IMR-90 (cell line): ENCODE measurements at regions not wholly inside any gene's neighbourhood (a gene's known extent, or its start where the extent isn't known, plus 50 kb on each side); places are given as distances from the start of the nearest gene placed in this dataset.

Experiments used
- ATAC-seq: fragments of 200-7000 bp; cut with Tn5 transposase; 2 replicates; pipeline ENCODE4 v1.9.1; 2020; ENCODE audit warnings: low read depth, mild to moderate bottlenecking, moderate library complexity
- BruUV-seq: library from RNA; stranded (reverse); fragments of 400-500 nt; replicated peaks from 2 replicates; lab custom pipeline; 2021; lab: Mats Ljungman, UMichigan
- CTCF ChIA-PET: fragments of 300-600 bp; formaldehyde crosslinking; extraction: SDS; loops from one replicate; lab custom pipeline; 2021; ENCODE audit warnings: antibody characterized with exemption; lab: Yijun Ruan, JAX
- POLR2A ChIA-PET: fragments of 300-600 bp; sonication (Branson Sonifier 250); formaldehyde crosslinking; loops from one replicate; lab custom pipeline; 2022; ENCODE audit warnings: antibody characterized with exemption; ENCODE audit not compliant: unreplicated experiment; lab: Charles Lee
- DNase-seq: peaks from one replicate; pipeline ENCODE4 v3.0.0; 2013
- H2AFZ ChIP-seq: replicated peaks from 2 replicates; pipeline ENCODE3; 2013; ENCODE audit warnings: low read length, mild to moderate bottlenecking; ENCODE audit not compliant: poor library complexity
- H2AK5ac ChIP-seq: 2 replicates; pipeline ENCODE4 v1.6.1; 2013; ENCODE audit warnings: low read depth, low read length, inconsistent platforms
- H2AK9ac ChIP-seq: replicated peaks from 2 replicates; pipeline ENCODE3; 2013; ENCODE audit warnings: mild to moderate bottlenecking, low read depth, low read length, moderate library complexity; ENCODE audit not compliant: poor library complexity
- H2BK120ac ChIP-seq: 2 replicates; pipeline ENCODE4 v1.6.1; 2013; ENCODE audit warnings: low read depth, low read length, inconsistent platforms
- H2BK15ac ChIP-seq: 3 replicates; pipeline ENCODE4 v1.6.1; 2013; ENCODE audit warnings: low read depth, low read length, inconsistent platforms
- H2BK20ac ChIP-seq: 2 replicates; pipeline ENCODE4 v1.6.1; 2013; ENCODE audit warnings: low read depth, mild to moderate bottlenecking, inconsistent platforms, low read length, moderate library complexity
- H2BK5ac ChIP-seq: 2 replicates; pipeline ENCODE4 v1.6.1; 2013; ENCODE audit warnings: mild to moderate bottlenecking, low read depth, low read length, inconsistent platforms; ENCODE audit not compliant: poor library complexity, severe bottlenecking
- H3K14ac ChIP-seq: replicated peaks from 2 replicates; pipeline ENCODE4 v1.6.1; 2013; ENCODE audit warnings: low read depth, low read length, inconsistent platforms
- H3K18ac ChIP-seq: 2 replicates; pipeline ENCODE4 v1.6.1; 2013; ENCODE audit warnings: low read depth, low read length, control low read depth
- H3K23ac ChIP-seq: 2 replicates; pipeline ENCODE4 v1.6.1; 2013; ENCODE audit warnings: low read depth, low read length, inconsistent platforms
- H3K27ac ChIP-seq: 2 replicates; pipeline ENCODE4 v1.5.1; 2013; ENCODE audit warnings: mild to moderate bottlenecking, control low read depth, low read length; ENCODE audit not compliant: insufficient read depth
- H3K27me3 ChIP-seq: 2 replicates; pipeline ENCODE4 v1.6.1; 2013; ENCODE audit warnings: low read length; ENCODE audit not compliant: control insufficient read depth, insufficient read depth
- H3K36me3 ChIP-seq: 2 replicates; pipeline ENCODE4 v1.6.1; 2013; ENCODE audit warnings: low read length, mixed read lengths; ENCODE audit not compliant: control insufficient read depth, insufficient read depth
- H3K4ac ChIP-seq: 2 replicates; pipeline ENCODE4 v1.6.1; 2013; ENCODE audit warnings: low read depth, low read length, inconsistent platforms
- H3K4me1 ChIP-seq: 2 replicates; pipeline ENCODE4 v1.6.1; 2013; ENCODE audit warnings: low read length, mixed read lengths; ENCODE audit not compliant: control insufficient read depth, insufficient read depth
- H3K4me2 ChIP-seq: 2 replicates; pipeline ENCODE4 v1.6.1; 2013; ENCODE audit warnings: low read depth, mild to moderate bottlenecking, control low read depth, low read length, moderate library complexity
- H3K4me3 ChIP-seq: 2 replicates; pipeline ENCODE4 v1.5.1; 2013; ENCODE audit warnings: low read depth, mild to moderate bottlenecking, control low read depth, low read length, moderate library complexity; ENCODE audit not compliant: insufficient read depth
- H3K56ac ChIP-seq: 2 replicates; pipeline ENCODE4 v1.6.1; 2013; ENCODE audit warnings: low read length, inconsistent platforms; ENCODE audit not compliant: insufficient read depth; ENCODE audit errors: extremely low read depth
- H3K79me1 ChIP-seq, 2 experiments: 2 replicates each; pipeline ENCODE4 v1.6.1; 2013; ENCODE audit warnings: low read length in 2 of 2, inconsistent platforms in 1 of 2, low read depth in 1 of 2
- H3K9ac ChIP-seq: 2 replicates; pipeline ENCODE4 v1.6.1; 2013; ENCODE audit warnings: low read depth, low read length, control low read depth
- H3K9me1 ChIP-seq: 2 replicates; pipeline ENCODE4 v1.6.1; 2013; ENCODE audit warnings: low read length, inconsistent platforms; ENCODE audit not compliant: insufficient read depth
- H3K9me3 ChIP-seq: 2 replicates; pipeline ENCODE4 v1.6.1; 2013; ENCODE audit warnings: low read length; ENCODE audit not compliant: control insufficient read depth, insufficient read depth
- H4K20me1 ChIP-seq: 2 replicates; pipeline ENCODE4 v1.6.1; 2013; ENCODE audit warnings: low read length, inconsistent platforms; ENCODE audit not compliant: insufficient read depth
- H4K5ac ChIP-seq: 2 replicates; pipeline ENCODE4 v1.6.1; 2013; ENCODE audit warnings: mild to moderate bottlenecking, low read depth, low read length, control low read depth
- H4K8ac ChIP-seq, 2 experiments: 2 replicates each; pipeline ENCODE4 v1.6.1; 2013; ENCODE audit warnings: low read depth in 2 of 2, low read length in 2 of 2, control low read depth in 1 of 2, inconsistent platforms in 1 of 2
- H4K91ac ChIP-seq: 2 replicates; pipeline ENCODE4 v1.6.1; 2013; ENCODE audit warnings: low read depth, low read length, inconsistent platforms; ENCODE audit not compliant: insufficient read depth
- BHLHE40 ChIP-seq: fragments of 150-350 bp; IDR thresholded peaks from 2 replicates; pipeline ENCODE4 v1.6.1; 2016; ENCODE audit warnings: mild to moderate bottlenecking, low read depth, low read length
- CEBPB ChIP-seq: IDR thresholded peaks from 2 replicates; pipeline ENCODE4 v1.6.1; 2012; ENCODE audit warnings: low read depth, low read length, improper control_type of control experiment
- CHD1 ChIP-seq: IDR thresholded peaks from 2 replicates; pipeline ENCODE4 v1.6.1; 2012; ENCODE audit warnings: low read depth, low read length, improper control_type of control experiment
- CTCF ChIP-seq: conservative IDR thresholded peaks from 2 replicates; pipeline ENCODE4 v1.5.1; 2012; ENCODE audit warnings: mild to moderate bottlenecking, low read depth, low read length, improper control_type of control experiment
- ELK1 ChIP-seq: fragments of 150-350 bp; IDR thresholded peaks from 2 replicates; pipeline ENCODE4 v1.6.1; 2016; ENCODE audit warnings: low read depth, mild to moderate bottlenecking, low read length, moderate library complexity, borderline replicate concordance
- FOS ChIP-seq: fragments of 150-350 bp; IDR thresholded peaks from 2 replicates; pipeline ENCODE4 v1.6.1; 2016; ENCODE audit warnings: low read depth, low read length
- MAFK ChIP-seq: IDR thresholded peaks from 2 replicates; pipeline ENCODE4 v1.6.1; 2012; ENCODE audit warnings: low read depth, low read length, improper control_type of control experiment
- MAZ ChIP-seq: IDR thresholded peaks from 2 replicates; pipeline ENCODE4 v1.6.1; 2012; ENCODE audit warnings: low read depth, mild to moderate bottlenecking, low read length, improper control_type of control experiment, moderate library complexity, borderline replicate concordance
- MXI1 ChIP-seq: IDR thresholded peaks from 2 replicates; pipeline ENCODE4 v1.6.1; 2012; ENCODE audit warnings: low read depth, mild to moderate bottlenecking, low read length, moderate library complexity, borderline replicate concordance
- NFE2L2 ChIP-seq: fragments of 150-350 bp; IDR thresholded peaks from 2 replicates; pipeline ENCODE4 v1.6.1; 2016; ENCODE audit warnings: low read depth, mild to moderate bottlenecking, low read length
- POLR2A ChIP-seq: IDR thresholded peaks from 2 replicates; pipeline ENCODE4 v1.6.1; 2012; ENCODE audit warnings: mild to moderate bottlenecking, low read depth, low read length
- RAD21 ChIP-seq: IDR thresholded peaks from 2 replicates; pipeline ENCODE4 v1.6.1; 2012; ENCODE audit warnings: low read length, improper control_type of control experiment
- RFX5 ChIP-seq: IDR thresholded peaks from 2 replicates; pipeline ENCODE4 v1.8.0; 2012; ENCODE audit warnings: low read depth, mild to moderate bottlenecking, low read length, moderate library complexity
- SMC3 ChIP-seq: fragments of 150-350 bp; IDR thresholded peaks from 2 replicates; pipeline ENCODE4 v1.6.1; 2016; ENCODE audit warnings: low read depth, mild to moderate bottlenecking, antibody characterized with exemption, low read length, moderate library complexity
- USF2 ChIP-seq: fragments of 150-350 bp; IDR thresholded peaks from 2 replicates; pipeline ENCODE4 v1.6.1; 2017; ENCODE audit warnings: mild to moderate bottlenecking, antibody characterized with exemption, low read length, low read depth
- WGBS, 2 experiments: methylation state at CpG; one replicate each; pipeline versions ENCODE4 v1.1.5 to v1.1.7; 2013; ENCODE audit warnings: missing lambda C conversion rate in 2 of 2; ENCODE audit not compliant: insufficient read length in 1 of 2; ENCODE audit errors: extremely low coverage in 2 of 2; 5-methylcytosine and 5-hydroxymethylcytosine counted together
- dilution Hi-C: fragments of 300-500 bp; cut with HindIII; formaldehyde crosslinking; loops from one replicate; pipeline ENCODE4 v1.14.3; 2018; ENCODE audit warnings: low sequenced_read_pairs; ENCODE audit not compliant: unreplicated experiment
- in situ Hi-C: fragments of 300-500 bp; cut with MboI; formaldehyde crosslinking; loops from 3 replicates; pipeline ENCODE4 v1.14.3; 2019; ENCODE audit warnings: low sequenced_read_pairs, inconsistent platforms, mixed read lengths
- intact Hi-C: fragments of 100-400 bp; cut with micrococcal nuclease; formaldehyde crosslinking; loops from 2 replicates; pipeline ENCODE4 v1.10.0; 2022

- Histone ChIP-seq H2BK5ac (no peak overlapping the region), H3K9me3 (no peaks in the 10 kb centered on the region), H4K91ac (no peak overlapping the region), H3K4ac (no peak overlapping the region), H2BK15ac (no peak overlapping the region), H3K18ac (no peak overlapping the region), H3K56ac (no peak overlapping the region), H4K5ac (no peak overlapping the region), H2AFZ (no peak overlapping the region), H2BK20ac (no peak overlapping the region), H2BK120ac (no peak overlapping the region), H3K23ac (no peak overlapping the region), H4K20me1 (no peaks in the 10 kb centered on the region), H3K27me3 (no peaks in the 10 kb centered on the region; the same call in none of the 2 replicates), H3K27ac (no peak overlapping the region), H3K14ac (no peak overlapping the region), H3K4me3 (no peak overlapping the region), H3K9me1 (no peaks in the 10 kb centered on the region), H2AK5ac (no peak overlapping the region), H3K4me2 (no peak overlapping the region), H2AK9ac (no peak overlapping the region), H3K36me3 (no peaks in the 10 kb centered on the region), H3K79me1 (no peaks in the 10 kb centered on the region), H3K4me1 (no peaks in the 10 kb centered on the region), H4K8ac (no peak overlapping the region), H3K9ac (no peak overlapping the region)
- 10% methylated on average over 4 of the region's 16 CpGs; no CpG with 5 or more reads in 1 of the 2 experiments for WGBS, 2 experiments
- intact Hi-C loops, result no loop called here
- BruUV-seq, result no TSS peak
- dilution Hi-C loops, result no loop called here
- POLR2A ChIA-PET, result no interaction called here
- ATAC-seq (no peak), DNase-seq (no peak)
- in situ Hi-C loops, result no loop called here
- CTCF ChIA-PET, result no interaction called here
- TF ChIP-seq CEBPB (no peak), USF2 (no peak), POLR2A (no peak), ELK1 (no peak), MAFK (no peak), RAD21 (no peak), NFE2L2 (no peak), FOS (no peak), MXI1 (no peak), CHD1 (no peak), SMC3 (no peak), BHLHE40 (no peak), MAZ (no peak), CTCF (no peak), RFX5 (no peak)
Measured at GRCh38 chr1:29390491-29391361, 154.4 kb downstream of the PTPRU start.
